ENCODE measurements at regions not wholly inside any gene's neighbourhood (a gene's known extent, or its start where the extent isn't known, plus 50 kb on each side); places are given as distances from the start of the nearest gene placed in this dataset.

- no peaks in the 10 kb centered on the region for H3K27me3 ChIP-seq (ENCODE audit: insufficient read depth, poor library complexity, severe bottlenecking)
- no peak overlapping the region for H3K4me3 ChIP-seq (replicated peaks; ENCODE audit: insufficient read depth, low read length)
- no peak overlapping the region for H3K27ac ChIP-seq (replicated peaks)
- peak; percentile 18; the same call in 1 of the 2 replicates for TF ChIP-seq SPI1 (IDR thresholded peaks at IDR 0.05; ENCODE audit: borderline replicate concordance, low read depth)
- TF ChIP-seq CTCF (IDR thresholded peaks at IDR 0.05; ENCODE audit: insufficient read depth, low read length), result peak; percentile 15
- no peak for TF ChIP-seq REST (IDR thresholded peaks at IDR 0.05; ENCODE audit: insufficient replicate concordance, low read depth)
- peak in 1 of 2 experiments; percentile 21 for DNase-seq (ENCODE audit: low read depth in 1 of 2, low spot score in 1 of 2)
Measured at GRCh38 chr3:104628185-104628789, 738.4 kb upstream of the ALCAM start.

GRCh38 chr3:104629038-104629437 is 737.7 kb upstream of the ALCAM start:
- Histone ChIP-seq H3K4me3 (replicated peaks; ENCODE audit: insufficient read depth, low read length) (no peak overlapping the region), H3K27ac (replicated peaks) (no peak overlapping the region), H3K27me3 (ENCODE audit: insufficient read depth, poor library complexity, severe bottlenecking) (no peaks in the 10 kb centered on the region)
- no peak for TF ChIP-seq REST (IDR thresholded peaks at IDR 0.05; ENCODE audit: insufficient replicate concordance, low read depth)
- no peak for TF ChIP-seq GABPA (IDR thresholded peaks at IDR 0.05; ENCODE audit: low read depth)
- no peak for TF ChIP-seq POLR2AphosphoS5 (IDR thresholded peaks at IDR 0.05; ENCODE audit: low read depth)
- no peak for TF ChIP-seq CTCF (IDR thresholded peaks at IDR 0.05; ENCODE audit: insufficient read depth, low read length)
- no peak for DNase-seq (ENCODE audit: low read depth in 1 of 2, low spot score in 1 of 2)

- Histone ChIP-seq H3K27me3 (ENCODE audit: insufficient read depth, poor library complexity, severe bottlenecking) (no peaks in the 10 kb centered on the region), H3K4me3 (replicated peaks; ENCODE audit: insufficient read depth, low read length) (no peak overlapping the region), H3K27ac (replicated peaks) (no peak overlapping the region)
- no peak for TF ChIP-seq REST (IDR thresholded peaks at IDR 0.05; ENCODE audit: insufficient replicate concordance, low read depth)
- no peak for TF ChIP-seq SPI1 (IDR thresholded peaks at IDR 0.05; ENCODE audit: borderline replicate concordance, low read depth)
- TF ChIP-seq CTCF (IDR thresholded peaks at IDR 0.05; ENCODE audit: insufficient read depth, low read length), result no peak
- no peak for TF ChIP-seq GABPA (IDR thresholded peaks at IDR 0.05; ENCODE audit: low read depth)
- no peak for TF ChIP-seq POLR2AphosphoS5 (IDR thresholded peaks at IDR 0.05; ENCODE audit: low read depth)
- DNase-seq (ENCODE audit: low read depth in 1 of 2, low spot score in 1 of 2), result no peak
Measured at GRCh38 chr3:104631254-104631653, 735.5 kb upstream of the ALCAM start.

Measured in HL-60 (cell line).